ENCODE measurements at regions not wholly inside any gene's neighbourhood (a gene's known extent, or its start where the extent isn't known, plus 50 kb on each side); places are given as distances from the start of the nearest gene placed in this dataset.
A peak's percentile ranks its signal among the peaks of the same experiment; 100 is the strongest.

DNA sequence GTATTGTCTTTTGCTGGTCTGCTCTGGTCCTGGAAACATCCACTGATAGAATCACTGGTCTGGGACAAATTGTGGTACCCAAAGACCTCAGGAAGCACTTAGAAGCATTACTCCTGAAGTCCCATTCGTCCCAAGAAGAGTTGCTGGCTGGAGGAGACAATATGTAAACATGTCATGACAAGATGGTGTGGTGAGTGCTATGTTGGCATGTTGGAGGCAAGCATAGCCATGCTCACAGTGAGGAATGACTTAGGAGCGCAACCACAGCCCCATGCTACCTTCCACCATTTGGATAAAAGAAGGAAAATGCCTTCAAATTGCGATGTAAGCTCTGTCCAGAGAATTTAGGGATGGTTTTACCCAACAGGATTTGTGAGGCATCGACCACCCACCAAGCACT lies 115.8 kb upstream of the STC2 start:
- POLR2A ChIA-PET (ENCODE audit: unreplicated experiment), result no interaction called here
- Histone ChIP-seq H2AFZ (replicated peaks; ENCODE audit: low read length, poor library complexity) (no peak overlapping the region), H3K9me1 (ENCODE audit: insufficient read depth, low read length) (no peaks in the 10 kb centered on the region; the same call in 1 of the 2 replicates), H3K4me3 (ENCODE audit: insufficient read depth, low read depth, low read length) (no peak overlapping the region), H2BK5ac (ENCODE audit: low read depth, low read length, poor library complexity, severe bottlenecking) (no peak overlapping the region), H3K36me3 (ENCODE audit: control insufficient read depth, insufficient read depth, low read length) (no peaks in the 10 kb centered on the region), H3K4ac (ENCODE audit: low read depth, low read length) (peak overlapping the region; percentile 32; the same call in 1 of the 2 replicates), H3K4me2 (ENCODE audit: low read depth, low read length) (no peak overlapping the region), H2BK15ac (ENCODE audit: low read depth, low read length) (0 out of 3 replicates have a peak overlapping the region, but pooled peaks have one; percentile 4), H3K18ac (ENCODE audit: low read depth, low read length) (no peak overlapping the region), H3K9me3 (ENCODE audit: control insufficient read depth, insufficient read depth, low read length) (no peaks in the 10 kb centered on the region), H4K8ac (ENCODE audit: low read depth in 2 of 2, low read length in 2 of 2) (no peak overlapping the region), H3K9ac (ENCODE audit: low read depth, low read length) (no peak overlapping the region), H3K27me3 (ENCODE audit: control insufficient read depth, insufficient read depth, low read length) (no peaks in the 10 kb centered on the region), H3K14ac (replicated peaks; ENCODE audit: low read depth, low read length) (0 out of 2 replicates have a peak overlapping the region, but pooled peaks have one; percentile 28), H3K27ac (ENCODE audit: insufficient read depth, low read length) (no peak overlapping the region), H3K79me1 (ENCODE audit: low read depth in 1 of 2, low read length in 2 of 2) (no peaks in the 10 kb centered on the region), H2AK9ac (replicated peaks; ENCODE audit: low read depth, low read length, poor library complexity) (no peak overlapping the region), H3K4me1 (ENCODE audit: control insufficient read depth, insufficient read depth, low read length) (peaks cover 4% of the 10 kb centered on the region; the same call in 1 of the 2 replicates), H4K20me1 (ENCODE audit: insufficient read depth, low read length) (no peaks in the 10 kb centered on the region), H2AK5ac (ENCODE audit: low read depth, low read length) (no peak overlapping the region), H3K56ac (ENCODE audit: extremely low read depth, insufficient read depth, low read length) (no peak overlapping the region), H3K23ac (ENCODE audit: low read depth, low read length) (no peak overlapping the region), H2BK120ac (ENCODE audit: low read depth, low read length) (no peak overlapping the region; the same call in 1 of the 2 replicates), H4K91ac (ENCODE audit: insufficient read depth, low read depth, low read length) (no peak overlapping the region), H2BK20ac (ENCODE audit: low read depth, low read length) (no peak overlapping the region), H4K5ac (ENCODE audit: low read depth, low read length) (no peak overlapping the region)
- DNase-seq (no peak), ATAC-seq (ENCODE audit: low read depth) (no peak)
- CTCF ChIA-PET, result no interaction called here
- in situ Hi-C loops (cut with MboI; ENCODE audit: low sequenced_read_pairs), result no loop called here
- dilution Hi-C loops (cut with HindIII; ENCODE audit: low sequenced_read_pairs, unreplicated experiment), result no loop called here
- intact Hi-C loops (cut with micrococcal nuclease), result no loop called here
- no TSS peak for BruUV-seq (replicated peaks)
- no CpG with 5 or more reads among the region's 4 CpGs for WGBS, 2 experiments (ENCODE audit: extremely low coverage in 2 of 2, insufficient read length in 1 of 2)
- TF ChIP-seq MAFK (IDR thresholded peaks at IDR 0.05; ENCODE audit: low read depth, low read length), result no peak
- TF ChIP-seq NFE2L2 (IDR thresholded peaks at IDR 0.05; ENCODE audit: low read depth, low read length), result no peak
- no peak for TF ChIP-seq CHD1 (IDR thresholded peaks at IDR 0.05; ENCODE audit: low read depth, low read length)
- no peak for TF ChIP-seq CEBPB (IDR thresholded peaks at IDR 0.05; ENCODE audit: low read depth, low read length)
- TF ChIP-seq RFX5 (IDR thresholded peaks at IDR 0.05; ENCODE audit: low read depth, low read length), result no peak
- no peak for TF ChIP-seq MAZ (IDR thresholded peaks at IDR 0.05; ENCODE audit: borderline replicate concordance, low read depth, low read length)
- TF ChIP-seq RAD21 (IDR thresholded peaks at IDR 0.05; ENCODE audit: low read length), result no peak
- no peak for TF ChIP-seq FOS (IDR thresholded peaks at IDR 0.05; ENCODE audit: low read depth, low read length)
- TF ChIP-seq MXI1 (IDR thresholded peaks at IDR 0.05; ENCODE audit: borderline replicate concordance, low read depth, low read length), result no peak
